Nephron (organoid): ENCODE measurements at regions not wholly inside any gene's neighbourhood (a gene's known extent, or its start where the extent isn't known, plus 50 kb on each side); places are given as distances from the start of the nearest gene placed in this dataset.

ENCODE experiments used
- H3K27ac Mint-ChIP-seq, 3 experiments: 2 replicates each; pipeline ENCODE4 v1.8.0; 2020; ENCODE audit warnings: mixed read lengths in 3 of 3, mild to moderate bottlenecking in 2 of 3, moderate library complexity in 1 of 3
- H3K27me3 Mint-ChIP-seq: 2 replicates; pipeline ENCODE4 v1.8.0; 2021; ENCODE audit warnings: low read depth, mild to moderate bottlenecking, moderate library complexity, mixed read lengths
- H3K36me3 Mint-ChIP-seq: 2 replicates; pipeline ENCODE4 v1.8.0; 2020; ENCODE audit warnings: low read depth, mixed read lengths
- H3K4me1 Mint-ChIP-seq: 2 replicates; pipeline ENCODE4 v1.8.0; 2020; ENCODE audit warnings: mixed read lengths
- H3K4me3 Mint-ChIP-seq, 3 experiments: 2 replicates each; pipeline ENCODE4 v1.8.0; 2020; ENCODE audit warnings: mild to moderate bottlenecking in 3 of 3, mixed read lengths in 3 of 3, moderate library complexity in 2 of 3
- H3K9me3 Mint-ChIP-seq: 2 replicates; pipeline ENCODE4 v1.8.0; 2020; ENCODE audit warnings: mixed read lengths
- TF ChIP-seq, protein P1 (sequence below), 3 experiments: fragments of 200-600 bp; sonication (generic); IDR thresholded peaks; one replicate each; pipeline ENCODE4 v1.5.0; 2021; ENCODE audit warnings: antibody characterized with exemption in 3 of 3; ENCODE audit not compliant: unreplicated experiment in 3 of 3

- H3K27ac Mint-ChIP-seq: peak overlapping the region; percentile 45 to 74 (median 54)
- H3K4me3 Mint-ChIP-seq: no peak overlapping the region
- no peaks in the 10 kb centered on the region for H3K36me3 Mint-ChIP-seq
- H3K27me3 Mint-ChIP-seq: no peaks in the 10 kb centered on the region
- TF ChIP-seq, protein P1, sequence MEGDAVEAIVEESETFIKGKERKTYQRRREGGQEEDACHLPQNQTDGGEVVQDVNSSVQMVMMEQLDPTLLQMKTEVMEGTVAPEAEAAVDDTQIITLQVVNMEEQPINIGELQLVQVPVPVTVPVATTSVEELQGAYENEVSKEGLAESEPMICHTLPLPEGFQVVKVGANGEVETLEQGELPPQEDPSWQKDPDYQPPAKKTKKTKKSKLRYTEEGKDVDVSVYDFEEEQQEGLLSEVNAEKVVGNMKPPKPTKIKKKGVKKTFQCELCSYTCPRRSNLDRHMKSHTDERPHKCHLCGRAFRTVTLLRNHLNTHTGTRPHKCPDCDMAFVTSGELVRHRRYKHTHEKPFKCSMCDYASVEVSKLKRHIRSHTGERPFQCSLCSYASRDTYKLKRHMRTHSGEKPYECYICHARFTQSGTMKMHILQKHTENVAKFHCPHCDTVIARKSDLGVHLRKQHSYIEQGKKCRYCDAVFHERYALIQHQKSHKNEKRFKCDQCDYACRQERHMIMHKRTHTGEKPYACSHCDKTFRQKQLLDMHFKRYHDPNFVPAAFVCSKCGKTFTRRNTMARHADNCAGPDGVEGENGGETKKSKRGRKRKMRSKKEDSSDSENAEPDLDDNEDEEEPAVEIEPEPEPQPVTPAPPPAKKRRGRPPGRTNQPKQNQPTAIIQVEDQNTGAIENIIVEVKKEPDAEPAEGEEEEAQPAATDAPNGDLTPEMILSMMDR (IDR thresholded peaks at IDR 0.05; ENCODE audit: unreplicated experiment in 3 of 3): no peak
- no peaks in the 10 kb centered on the region for H3K9me3 Mint-ChIP-seq
- H3K4me1 Mint-ChIP-seq: peaks cover 17% of the 10 kb centered on the region
These were observed 130.3 kb upstream of the TPM1 start for GRCh38 chr15:62912282-62912681.

GRCh38 chr15:62912808-62913207 lies 129.7 kb upstream of the TPM1 start:
- peaks cover 17% of the 10 kb centered on the region for H3K4me1 Mint-ChIP-seq
- H3K4me3 Mint-ChIP-seq: no peak overlapping the region
- peaks cover 2% of the 10 kb centered on the region for H3K9me3 Mint-ChIP-seq
- H3K36me3 Mint-ChIP-seq: no peaks in the 10 kb centered on the region
- TF ChIP-seq, protein P1 (IDR thresholded peaks at IDR 0.05; ENCODE audit: unreplicated experiment in 3 of 3): peak; percentile 12 to 24 (median 19)
- peak overlapping the region; percentile 45 to 74 (median 54) for H3K27ac Mint-ChIP-seq
- no peaks in the 10 kb centered on the region for H3K27me3 Mint-ChIP-seq

- Mint-ChIP-seq H3K4me3 (no peak overlapping the region), H3K27me3 (no peaks in the 10 kb centered on the region), H3K36me3 (no peaks in the 10 kb centered on the region), H3K4me1 (peaks cover 17% of the 10 kb centered on the region), H3K9me3 (peaks cover 3% of the 10 kb centered on the region), H3K27ac (peak overlapping the region; percentile 45 to 74 (median 54))
- TF ChIP-seq, protein P1 (IDR thresholded peaks at IDR 0.05; ENCODE audit: unreplicated experiment in 3 of 3): no peak
These were observed 129.3 kb upstream of the TPM1 start for GRCh38 chr15:62913246-62913645.

GRCh38 chr15:62914461-62915079 lies 128.0 kb upstream of the TPM1 start:
- Mint-ChIP-seq H3K27me3 (no peaks in the 10 kb centered on the region), H3K4me1 (peaks cover 17% of the 10 kb centered on the region), H3K36me3 (no peaks in the 10 kb centered on the region), H3K9me3 (peaks cover 3% of the 10 kb centered on the region), H3K4me3 (no peak overlapping the region), H3K27ac (no peak overlapping the region)
- TF ChIP-seq, protein P1 (IDR thresholded peaks at IDR 0.05; ENCODE audit: unreplicated experiment in 3 of 3): no peak

GRCh38 chr15:62920682-62921502 lies 121.7 kb upstream of the TPM1 start:
- Mint-ChIP-seq H3K4me1 (peaks cover 10% of the 10 kb centered on the region), H3K36me3 (no peaks in the 10 kb centered on the region), H3K27ac (peak overlapping the region; percentile 30 to 85 (median 71)), H3K9me3 (peaks cover 3% of the 10 kb centered on the region), H3K4me3 (no peak overlapping the region), H3K27me3 (no peaks in the 10 kb centered on the region)
- TF ChIP-seq, protein P1 (IDR thresholded peaks at IDR 0.05; ENCODE audit: unreplicated experiment in 3 of 3): no peak
